ENCODE measurements at regions not wholly inside any gene's neighbourhood (a gene's known extent, or its start where the extent isn't known, plus 50 kb on each side); places are given as distances from the start of the nearest gene placed in this dataset.
A peak's percentile ranks its signal among the peaks of the same experiment; 100 is the strongest.

DNA sequence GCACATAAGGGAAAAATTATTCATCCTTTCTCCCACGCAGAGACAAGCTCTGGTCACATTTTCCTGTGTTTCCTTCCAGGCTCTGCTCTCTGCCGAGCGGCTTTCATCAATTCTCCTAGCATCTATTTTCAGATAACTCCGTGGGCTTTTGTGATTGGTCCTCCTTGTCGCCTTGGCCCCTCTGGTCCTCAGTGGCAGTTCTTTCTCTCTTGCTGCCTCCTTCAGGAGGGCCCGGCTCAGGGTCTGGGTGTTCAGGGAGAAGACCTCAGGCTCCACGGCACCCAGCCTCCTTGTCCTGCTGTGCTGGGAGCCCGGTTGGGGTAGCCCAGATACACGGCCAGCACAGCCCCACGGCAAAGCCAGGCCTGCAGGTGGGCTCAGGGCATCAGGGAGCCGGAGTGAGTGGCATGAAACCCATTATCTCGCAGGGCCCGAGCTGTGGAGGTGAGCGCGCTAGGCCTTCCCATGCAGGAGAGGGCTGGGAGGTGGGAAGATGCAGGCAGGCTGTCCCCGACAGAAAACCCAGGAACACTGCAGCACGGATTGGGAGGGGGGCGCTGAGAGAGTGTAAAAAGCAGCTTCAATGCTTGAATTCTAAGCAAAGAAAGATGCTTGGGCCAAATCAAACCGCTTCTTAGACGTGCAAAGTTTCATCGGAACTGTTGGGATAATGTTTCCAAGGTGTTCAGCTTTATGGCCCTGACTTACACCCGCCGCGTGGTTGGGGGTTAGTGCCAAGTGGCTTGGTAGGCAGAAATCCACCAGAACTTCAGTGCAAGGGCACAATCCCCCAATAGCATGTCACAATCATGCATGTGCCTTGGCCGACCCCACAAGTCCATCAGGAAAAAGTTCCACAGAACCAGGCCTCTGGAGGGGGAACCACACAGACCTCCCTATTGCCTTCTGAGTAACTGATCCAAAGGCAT is 81.9 kb upstream of the WNT7B start:
- Histone ChIP-seq H3K27ac (replicated peaks; ENCODE audit: low read length) (no peak overlapping the region), H3K18ac (ENCODE audit: low read length) (no peak overlapping the region), H2BK12ac (ENCODE audit: low read length) (no peak overlapping the region), H3K4me3 (ENCODE audit: low read length in 2 of 2) (no peak overlapping the region), H3K9me3 (replicated peaks in 1 of 2; ENCODE audit: control insufficient read depth in 2 of 2, insufficient read depth in 1 of 2, low read depth in 1 of 2, low read length in 2 of 2) (no peaks in the 10 kb centered on the region), H3K4ac (ENCODE audit: low read length) (no peak overlapping the region), H2BK120ac (ENCODE audit: low read depth, low read length) (no peak overlapping the region), H2BK15ac (ENCODE audit: low read length) (no peak overlapping the region), H4K8ac (ENCODE audit: low read depth, low read length) (no peak overlapping the region), H3K9ac (ENCODE audit: low read depth, low read length, poor library complexity) (no peak overlapping the region), H3K4me1 (ENCODE audit: control insufficient read depth in 2 of 2, insufficient read depth in 1 of 2, low read depth in 1 of 2, low read length in 2 of 2) (peaks cover 0 to 3% of the 10 kb centered on the region in 2 donors), H4K91ac (ENCODE audit: low read depth, low read length, poor library complexity) (no peak overlapping the region), H3K14ac (ENCODE audit: low read length) (peak overlapping the region; percentile 38), H3K27me3 (ENCODE audit: control insufficient read depth in 3 of 3, insufficient read depth in 3 of 3, low read depth in 1 of 3, low read length in 3 of 3) (peaks cover 36 to 98% (median 83%) of the 10 kb centered on the region in 3 experiments), H2BK5ac (ENCODE audit: low read length) (no peak overlapping the region), H2AFZ (ENCODE audit: low read length) (no peak overlapping the region), H2AK5ac (ENCODE audit: low read depth, low read length) (no peak overlapping the region), H3K23ac (ENCODE audit: low read depth, low read length, poor library complexity) (no peak overlapping the region), H3K4me2 (ENCODE audit: insufficient read depth, low read length, poor library complexity, severe bottlenecking) (no peak overlapping the region), H3K79me1 (ENCODE audit: low read depth, low read length) (no peaks in the 10 kb centered on the region), H3K36me3 (replicated peaks in 1 of 2; ENCODE audit: control insufficient read depth in 2 of 2, insufficient read depth in 2 of 2, low read length in 2 of 2) (no peaks in the 10 kb centered on the region)
- WGBS, 2 donors (ENCODE audit: extremely low coverage in 2 of 2, insufficient read length in 2 of 2, insufficient replicate concordance in 1 of 2): no CpG with 5 or more reads among the region's 25 CpGs
- DNase-seq (ENCODE audit: low spot score): no peak

- H3K4me3 ChIP-seq (ENCODE audit: low read length in 2 of 2): no peak overlapping the region
- no peak overlapping the region for H2BK120ac ChIP-seq (ENCODE audit: low read depth, low read length)
- peaks cover 0 to 3% of the 10 kb centered on the region in 2 donors for H3K4me1 ChIP-seq (ENCODE audit: control insufficient read depth in 2 of 2, insufficient read depth in 1 of 2, low read depth in 1 of 2, low read length in 2 of 2)
- H3K4me2 ChIP-seq (ENCODE audit: insufficient read depth, low read length, poor library complexity, severe bottlenecking): no peak overlapping the region
- no peak overlapping the region for H3K14ac ChIP-seq (ENCODE audit: low read length)
- H4K8ac ChIP-seq (ENCODE audit: low read depth, low read length): no peak overlapping the region
- H3K27ac ChIP-seq (replicated peaks; ENCODE audit: low read length): no peak overlapping the region
- H3K79me1 ChIP-seq (ENCODE audit: low read depth, low read length): no peaks in the 10 kb centered on the region
- H3K9me3 ChIP-seq (replicated peaks in 1 of 2; ENCODE audit: control insufficient read depth in 2 of 2, insufficient read depth in 1 of 2, low read depth in 1 of 2, low read length in 2 of 2): no peaks in the 10 kb centered on the region
- H3K36me3 ChIP-seq (replicated peaks in 1 of 2; ENCODE audit: control insufficient read depth in 2 of 2, insufficient read depth in 2 of 2, low read length in 2 of 2): no peaks in the 10 kb centered on the region
- H2AK5ac ChIP-seq (ENCODE audit: low read depth, low read length): no peak overlapping the region
- no peak overlapping the region for H3K18ac ChIP-seq (ENCODE audit: low read length)
- H2BK15ac ChIP-seq (ENCODE audit: low read length): no peak overlapping the region
- no peak overlapping the region for H2AFZ ChIP-seq (ENCODE audit: low read length)
- H2BK5ac ChIP-seq (ENCODE audit: low read length): no peak overlapping the region
- no peak overlapping the region for H4K91ac ChIP-seq (ENCODE audit: low read depth, low read length, poor library complexity)
- no CpG with 5 or more reads among the region's 14 CpGs for WGBS, 2 donors (ENCODE audit: extremely low coverage in 2 of 2, insufficient read length in 2 of 2, insufficient replicate concordance in 1 of 2)
- DNase-seq (ENCODE audit: low spot score): no peak
- H3K23ac ChIP-seq (ENCODE audit: low read depth, low read length, poor library complexity): no peak overlapping the region
- H3K9ac ChIP-seq (ENCODE audit: low read depth, low read length, poor library complexity): no peak overlapping the region
- H3K4ac ChIP-seq (ENCODE audit: low read length): no peak overlapping the region
- H2BK12ac ChIP-seq (ENCODE audit: low read length): no peak overlapping the region
- H3K27me3 ChIP-seq (ENCODE audit: control insufficient read depth in 3 of 3, insufficient read depth in 3 of 3, low read depth in 1 of 3, low read length in 3 of 3): peaks cover 40 to 99% (median 85%) of the 10 kb centered on the region in 3 experiments
Measured at GRCh38 chr22:46060292-46061123, 83.5 kb upstream of the WNT7B start.

GRCh38 chr22:46061124-46061500 is 84.2 kb upstream of the WNT7B start:
- H3K9ac ChIP-seq (ENCODE audit: low read depth, low read length, poor library complexity): no peak overlapping the region
- no peak overlapping the region for H3K14ac ChIP-seq (ENCODE audit: low read length)
- H3K4me2 ChIP-seq (ENCODE audit: insufficient read depth, low read length, poor library complexity, severe bottlenecking): no peak overlapping the region
- no peak overlapping the region for H3K27ac ChIP-seq (replicated peaks; ENCODE audit: low read length)
- no peak overlapping the region for H3K4ac ChIP-seq (ENCODE audit: low read length)
- H2BK5ac ChIP-seq (ENCODE audit: low read length): no peak overlapping the region
- peaks cover 0 to 3% of the 10 kb centered on the region in 2 donors for H3K4me1 ChIP-seq (ENCODE audit: control insufficient read depth in 2 of 2, insufficient read depth in 1 of 2, low read depth in 1 of 2, low read length in 2 of 2)
- H2BK120ac ChIP-seq (ENCODE audit: low read depth, low read length): no peak overlapping the region
- no peak overlapping the region for H3K18ac ChIP-seq (ENCODE audit: low read length)
- H3K36me3 ChIP-seq (replicated peaks in 1 of 2; ENCODE audit: control insufficient read depth in 2 of 2, insufficient read depth in 2 of 2, low read length in 2 of 2): no peaks in the 10 kb centered on the region
- no peak overlapping the region for H4K8ac ChIP-seq (ENCODE audit: low read depth, low read length)
- no peak for DNase-seq (ENCODE audit: low spot score)
- no peaks in the 10 kb centered on the region for H3K79me1 ChIP-seq (ENCODE audit: low read depth, low read length)
- H3K27me3 ChIP-seq (ENCODE audit: control insufficient read depth in 3 of 3, insufficient read depth in 3 of 3, low read depth in 1 of 3, low read length in 3 of 3): peaks cover 40 to 99% (median 81%) of the 10 kb centered on the region in 3 experiments
- WGBS, 2 donors (ENCODE audit: extremely low coverage in 2 of 2, insufficient read length in 2 of 2, insufficient replicate concordance in 1 of 2): no CpG with 5 or more reads among the region's 38 CpGs
- H2BK15ac ChIP-seq (ENCODE audit: low read length): no peak overlapping the region
- no peak overlapping the region for H4K91ac ChIP-seq (ENCODE audit: low read depth, low read length, poor library complexity)
- H3K4me3 ChIP-seq (ENCODE audit: low read length in 2 of 2): no peak overlapping the region
- no peak overlapping the region for H2BK12ac ChIP-seq (ENCODE audit: low read length)
- no peaks in the 10 kb centered on the region for H3K9me3 ChIP-seq (replicated peaks in 1 of 2; ENCODE audit: control insufficient read depth in 2 of 2, insufficient read depth in 1 of 2, low read depth in 1 of 2, low read length in 2 of 2)
- no peak overlapping the region for H2AFZ ChIP-seq (ENCODE audit: low read length)
- no peak overlapping the region for H3K23ac ChIP-seq (ENCODE audit: low read depth, low read length, poor library complexity)
- no peak overlapping the region for H2AK5ac ChIP-seq (ENCODE audit: low read depth, low read length)
